Right hindlimb (tissue), 1 donor: ENCODE measurements at regions not wholly inside any gene's neighbourhood (a gene's known extent, or its start where the extent isn't known, plus 50 kb on each side); places are given as distances from the start of the nearest gene placed in this dataset.
"Not testable (repeated sequence)": the region's sequence is repeated elsewhere in the genome, so short reads cannot be mapped to it uniquely, and the experiment has no call there.

ENCODE experiments used
- DNase-seq: peaks from one replicate; pipeline ENCODE4 v3.0.0-alpha.2; 2018

GRCh38 chr12:40431169-40431568 is 206.4 kb downstream of the LRRK2 start:
- no peak for DNase-seq

- DNase-seq, result no peak
These were observed 210.5 kb downstream of the LRRK2 start for GRCh38 chr12:40435251-40435650.

GRCh38 chr12:40435951-40436350 is 211.2 kb downstream of the LRRK2 start:
- no peak for DNase-seq

GRCh38 chr12:40436564-40436963 is 211.8 kb downstream of the LRRK2 start:
- no peak for DNase-seq

GRCh38 chr12:40439771-40440492 is 215.1 kb downstream of the LRRK2 start:
- DNase-seq, result no peak

GRCh38 chr12:40444174-40444573 is 219.4 kb downstream of the LRRK2 start:
- DNase-seq, result no peak

- no peak for DNase-seq
These were observed 221.6 kb downstream of the LRRK2 start for GRCh38 chr12:40446385-40446784.

- not testable (repeated sequence) for DNase-seq
These were observed 223.7 kb downstream of the LRRK2 start for GRCh38 chr12:40448523-40448922.

GRCh38 chr12:40451661-40452060 is 226.9 kb downstream of the LRRK2 start:
- no peak for DNase-seq

- no peak for DNase-seq
These were observed 228.1 kb upstream of the CNTN1 start for GRCh38 chr12:40464121-40464520.

- DNase-seq, result no peak
These were observed 222.5 kb upstream of the CNTN1 start for GRCh38 chr12:40469736-40470135.

- no peak for DNase-seq
These were observed 218.3 kb upstream of the CNTN1 start for GRCh38 chr12:40473962-40474361.

GRCh38 chr12:40474630-40475029 is 217.6 kb upstream of the CNTN1 start:
- DNase-seq, result no peak

- no peak for DNase-seq
These were observed 192.4 kb upstream of the CNTN1 start for GRCh38 chr12:40499856-40500255.

GRCh38 chr12:40502322-40502721 is 189.9 kb upstream of the CNTN1 start:
- DNase-seq, result no peak

- no peak for DNase-seq
These were observed 186.9 kb upstream of the CNTN1 start for GRCh38 chr12:40505327-40505726.

- no peak for DNase-seq
These were observed 183.8 kb upstream of the CNTN1 start for GRCh38 chr12:40508421-40508820.

- no peak for DNase-seq
These were observed 180.9 kb upstream of the CNTN1 start for GRCh38 chr12:40511341-40511740.

- DNase-seq, result peak; percentile 20
These were observed 177.0 kb upstream of the CNTN1 start for GRCh38 chr12:40515041-40515816.

GRCh38 chr12:40522837-40523236 is 169.4 kb upstream of the CNTN1 start:
- DNase-seq, result no peak

- no peak for DNase-seq
These were observed 167.2 kb upstream of the CNTN1 start for GRCh38 chr12:40525054-40525453.

GRCh38 chr12:40534828-40535227 is 157.4 kb upstream of the CNTN1 start:
- no peak for DNase-seq

GRCh38 chr12:40551466-40551865 is 140.8 kb upstream of the CNTN1 start:
- DNase-seq, result no peak

GRCh38 chr12:40552868-40553267 is 139.4 kb upstream of the CNTN1 start:
- DNase-seq, result no peak
